Peyer's patch (tissue), 4 donors: ENCODE measurements at regions not wholly inside any gene's neighbourhood (a gene's known extent, or its start where the extent isn't known, plus 50 kb on each side); places are given as distances from the start of the nearest gene placed in this dataset.

Source experiments
- POLR2A ChIP-seq, 2 donors: fragments of 450-650 bp; IDR thresholded peaks; one replicate each; pipeline ENCODE4 v1.5.1; 2017; ENCODE audit warnings: antibody characterized with exemption in 2 of 2, mild to moderate bottlenecking in 2 of 2, moderate library complexity in 2 of 2
- TF ChIP-seq, protein P1 (sequence below), 6 experiments: fragments of 450-650 bp in 4 of 6; fragments of 200-600 bp in 2 of 6; sonication (generic) in 1 of 6; IDR thresholded peaks; one replicate each; pipeline ENCODE4 v1.5.1; 2017 to 2019; ENCODE audit warnings: antibody characterized with exemption in 6 of 6, mild to moderate bottlenecking in 3 of 6, moderate library complexity in 1 of 6

DNA sequence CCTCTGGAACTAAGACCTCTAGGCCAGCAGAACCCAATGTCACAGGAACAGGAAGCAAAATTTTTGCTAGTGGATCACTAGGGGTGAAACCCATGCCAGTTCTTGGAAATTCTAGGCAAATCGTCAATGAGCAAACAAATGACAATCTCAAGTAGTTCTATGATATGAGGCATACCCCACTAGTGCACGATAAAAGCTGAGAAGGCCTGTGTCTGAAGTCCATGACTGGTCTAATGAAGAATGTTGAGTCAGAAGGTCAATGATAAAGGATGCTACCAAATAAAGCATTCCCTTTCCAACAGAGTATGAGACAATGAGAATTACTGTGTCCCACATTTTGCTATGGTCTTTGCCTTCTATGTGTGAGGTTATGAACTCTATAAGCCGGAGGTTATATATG lies 149.4 kb upstream of the NOX3 start:
- TF ChIP-seq POLR2A (IDR thresholded peaks at IDR 0.05): no peak
- TF ChIP-seq, protein P1, sequence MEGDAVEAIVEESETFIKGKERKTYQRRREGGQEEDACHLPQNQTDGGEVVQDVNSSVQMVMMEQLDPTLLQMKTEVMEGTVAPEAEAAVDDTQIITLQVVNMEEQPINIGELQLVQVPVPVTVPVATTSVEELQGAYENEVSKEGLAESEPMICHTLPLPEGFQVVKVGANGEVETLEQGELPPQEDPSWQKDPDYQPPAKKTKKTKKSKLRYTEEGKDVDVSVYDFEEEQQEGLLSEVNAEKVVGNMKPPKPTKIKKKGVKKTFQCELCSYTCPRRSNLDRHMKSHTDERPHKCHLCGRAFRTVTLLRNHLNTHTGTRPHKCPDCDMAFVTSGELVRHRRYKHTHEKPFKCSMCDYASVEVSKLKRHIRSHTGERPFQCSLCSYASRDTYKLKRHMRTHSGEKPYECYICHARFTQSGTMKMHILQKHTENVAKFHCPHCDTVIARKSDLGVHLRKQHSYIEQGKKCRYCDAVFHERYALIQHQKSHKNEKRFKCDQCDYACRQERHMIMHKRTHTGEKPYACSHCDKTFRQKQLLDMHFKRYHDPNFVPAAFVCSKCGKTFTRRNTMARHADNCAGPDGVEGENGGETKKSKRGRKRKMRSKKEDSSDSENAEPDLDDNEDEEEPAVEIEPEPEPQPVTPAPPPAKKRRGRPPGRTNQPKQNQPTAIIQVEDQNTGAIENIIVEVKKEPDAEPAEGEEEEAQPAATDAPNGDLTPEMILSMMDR (IDR thresholded peaks at IDR 0.05): no peak
